ENCODE measurements at regions not wholly inside any gene's neighbourhood (a gene's known extent, or its start where the extent isn't known, plus 50 kb on each side); places are given as distances from the start of the nearest gene placed in this dataset.

DNA sequence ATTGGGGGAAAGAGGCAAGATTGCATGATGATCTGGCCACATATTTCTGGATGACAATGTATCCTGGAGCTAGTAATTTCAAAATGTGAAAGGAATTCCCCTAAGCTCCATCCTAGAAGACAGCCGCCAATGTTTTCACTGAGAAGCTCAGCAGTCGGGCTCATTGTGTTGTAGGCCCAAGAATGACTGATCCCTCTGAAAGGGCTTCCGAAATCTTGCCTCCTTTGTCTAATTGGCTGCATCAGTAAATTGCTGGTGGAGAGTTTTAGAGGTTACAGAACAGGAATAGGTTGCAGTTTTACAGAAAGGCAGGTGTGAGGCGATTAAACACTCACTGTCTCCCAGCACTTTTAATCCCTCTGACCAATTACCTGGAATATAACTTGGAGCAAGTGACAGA lies 464.1 kb upstream of the SALL1 start:
- Histone ChIP-seq H3K27ac (no peak overlapping the region), H3K4me3 (ENCODE audit: low read depth in 1 of 2, low read length in 1 of 2) (no peak overlapping the region), H3K4me1 (ENCODE audit: control insufficient read depth in 1 of 2, insufficient read depth in 1 of 2, low read depth in 1 of 2, low read length in 1 of 2) (no peaks in the 10 kb centered on the region), H3K9me3 (no peaks in the 10 kb centered on the region), H3K36me3 (no peaks in the 10 kb centered on the region), H3K27me3 (no peaks in the 10 kb centered on the region)
- TF ChIP-seq, protein P1, sequence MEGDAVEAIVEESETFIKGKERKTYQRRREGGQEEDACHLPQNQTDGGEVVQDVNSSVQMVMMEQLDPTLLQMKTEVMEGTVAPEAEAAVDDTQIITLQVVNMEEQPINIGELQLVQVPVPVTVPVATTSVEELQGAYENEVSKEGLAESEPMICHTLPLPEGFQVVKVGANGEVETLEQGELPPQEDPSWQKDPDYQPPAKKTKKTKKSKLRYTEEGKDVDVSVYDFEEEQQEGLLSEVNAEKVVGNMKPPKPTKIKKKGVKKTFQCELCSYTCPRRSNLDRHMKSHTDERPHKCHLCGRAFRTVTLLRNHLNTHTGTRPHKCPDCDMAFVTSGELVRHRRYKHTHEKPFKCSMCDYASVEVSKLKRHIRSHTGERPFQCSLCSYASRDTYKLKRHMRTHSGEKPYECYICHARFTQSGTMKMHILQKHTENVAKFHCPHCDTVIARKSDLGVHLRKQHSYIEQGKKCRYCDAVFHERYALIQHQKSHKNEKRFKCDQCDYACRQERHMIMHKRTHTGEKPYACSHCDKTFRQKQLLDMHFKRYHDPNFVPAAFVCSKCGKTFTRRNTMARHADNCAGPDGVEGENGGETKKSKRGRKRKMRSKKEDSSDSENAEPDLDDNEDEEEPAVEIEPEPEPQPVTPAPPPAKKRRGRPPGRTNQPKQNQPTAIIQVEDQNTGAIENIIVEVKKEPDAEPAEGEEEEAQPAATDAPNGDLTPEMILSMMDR (IDR thresholded peaks at IDR 0.05) = no peak

DNA sequence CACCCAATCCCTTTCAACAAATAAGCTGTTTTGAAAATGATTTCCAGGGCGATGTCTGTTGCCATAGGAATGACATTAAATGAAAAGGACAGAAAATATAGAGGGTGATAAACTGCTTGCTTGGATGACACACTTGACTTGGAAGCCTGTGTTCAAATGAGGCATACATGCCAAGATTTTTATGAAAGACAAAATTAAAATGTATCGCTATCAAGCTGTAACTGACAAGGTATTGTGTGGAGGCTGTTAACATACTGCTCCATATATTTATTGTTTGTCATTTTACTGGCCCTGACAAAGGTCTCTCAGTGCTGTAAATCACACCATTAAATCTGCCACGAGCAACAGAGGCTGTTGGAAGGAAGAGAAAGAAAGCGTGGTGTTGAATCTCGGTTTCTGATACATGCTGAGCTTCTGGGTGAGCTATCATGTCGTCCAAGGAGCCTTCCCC lies 456.2 kb upstream of the SALL1 start:
- Histone ChIP-seq H3K36me3 (no peaks in the 10 kb centered on the region), H3K4me1 (ENCODE audit: control insufficient read depth in 1 of 2, insufficient read depth in 1 of 2, low read depth in 1 of 2, low read length in 1 of 2) (no peaks in the 10 kb centered on the region), H3K27ac (no peak overlapping the region), H3K27me3 (no peaks in the 10 kb centered on the region), H3K9me3 (no peaks in the 10 kb centered on the region), H3K4me3 (ENCODE audit: low read depth in 1 of 2, low read length in 1 of 2) (no peak overlapping the region)
- TF ChIP-seq, protein P1 (IDR thresholded peaks at IDR 0.05) = no peak

DNA sequence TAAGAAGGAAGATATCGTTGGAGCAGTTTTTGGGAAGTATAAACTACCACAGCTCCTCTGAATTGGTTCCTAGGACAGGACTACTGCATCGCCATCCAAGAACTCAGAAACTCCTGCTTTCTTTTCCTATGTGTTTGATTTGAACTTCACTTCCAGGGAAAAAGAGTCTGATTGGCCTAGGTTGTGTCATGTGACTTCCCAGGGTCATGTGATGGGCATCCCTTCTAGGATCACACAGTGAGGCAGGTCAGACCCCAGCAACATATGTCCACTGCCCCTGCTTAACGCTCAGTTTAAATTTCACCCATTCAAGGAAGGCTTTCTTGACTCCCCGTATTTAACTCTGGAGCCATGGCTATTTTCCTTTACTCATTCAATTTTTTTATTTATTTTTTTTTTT lies 445.2 kb upstream of the SALL1 start:
- H3K4me3 ChIP-seq (ENCODE audit: low read depth in 1 of 2, low read length in 1 of 2) = no peak overlapping the region
- H3K9me3 ChIP-seq = no peaks in the 10 kb centered on the region
- no peak overlapping the region for H3K27ac ChIP-seq
- H3K36me3 ChIP-seq = no peaks in the 10 kb centered on the region
- TF ChIP-seq, protein P1 (IDR thresholded peaks at IDR 0.05) = no peak
- no peaks in the 10 kb centered on the region for H3K27me3 ChIP-seq
- H3K4me1 ChIP-seq (ENCODE audit: control insufficient read depth in 1 of 2, insufficient read depth in 1 of 2, low read depth in 1 of 2, low read length in 1 of 2) = no peaks in the 10 kb centered on the region

DNA sequence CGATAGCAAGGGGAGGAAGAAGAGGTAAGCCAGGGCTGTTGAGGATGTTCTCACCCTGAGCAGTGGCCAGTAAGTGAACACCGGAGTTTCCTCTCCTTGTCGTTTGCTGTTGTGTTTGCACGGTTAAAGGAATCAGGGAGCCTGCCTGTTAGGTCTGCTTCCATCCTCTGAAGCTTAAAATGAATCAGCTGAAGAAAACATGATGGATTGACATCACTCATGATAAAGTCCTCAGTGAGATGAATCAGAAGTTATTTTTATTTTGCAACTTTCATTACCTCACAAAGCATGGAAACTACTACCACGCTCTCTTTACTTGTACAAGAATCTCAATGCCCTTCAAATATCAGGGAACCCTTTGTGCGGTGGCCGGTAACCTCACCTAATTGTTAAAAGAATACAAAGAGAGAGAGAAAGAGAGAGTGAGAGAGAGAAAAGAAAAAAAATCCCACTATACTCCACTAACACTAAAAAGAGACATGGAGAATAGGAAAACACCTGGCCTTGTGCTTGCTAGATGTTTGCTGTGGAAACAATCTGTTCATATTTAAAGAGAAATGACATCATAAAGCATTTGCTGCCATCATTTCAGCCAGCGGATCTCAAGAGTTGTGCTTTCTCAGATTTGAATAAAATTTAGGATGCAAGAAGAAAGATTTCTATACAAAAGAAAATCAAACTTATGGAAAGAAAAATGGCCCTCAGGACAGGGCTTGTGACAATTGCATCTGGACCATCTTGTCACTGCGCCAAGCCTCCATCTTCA lies 441.6 kb upstream of the SALL1 start:
- no peaks in the 10 kb centered on the region for H3K36me3 ChIP-seq
- no peaks in the 10 kb centered on the region for H3K4me1 ChIP-seq (ENCODE audit: control insufficient read depth in 1 of 2, insufficient read depth in 1 of 2, low read depth in 1 of 2, low read length in 1 of 2)
- H3K9me3 ChIP-seq = no peaks in the 10 kb centered on the region
- H3K27ac ChIP-seq = no peak overlapping the region
- no peak overlapping the region for H3K4me3 ChIP-seq (ENCODE audit: low read depth in 1 of 2, low read length in 1 of 2)
- no peaks in the 10 kb centered on the region for H3K27me3 ChIP-seq
- TF ChIP-seq, protein P1 (IDR thresholded peaks at IDR 0.05) = no peak

DNA sequence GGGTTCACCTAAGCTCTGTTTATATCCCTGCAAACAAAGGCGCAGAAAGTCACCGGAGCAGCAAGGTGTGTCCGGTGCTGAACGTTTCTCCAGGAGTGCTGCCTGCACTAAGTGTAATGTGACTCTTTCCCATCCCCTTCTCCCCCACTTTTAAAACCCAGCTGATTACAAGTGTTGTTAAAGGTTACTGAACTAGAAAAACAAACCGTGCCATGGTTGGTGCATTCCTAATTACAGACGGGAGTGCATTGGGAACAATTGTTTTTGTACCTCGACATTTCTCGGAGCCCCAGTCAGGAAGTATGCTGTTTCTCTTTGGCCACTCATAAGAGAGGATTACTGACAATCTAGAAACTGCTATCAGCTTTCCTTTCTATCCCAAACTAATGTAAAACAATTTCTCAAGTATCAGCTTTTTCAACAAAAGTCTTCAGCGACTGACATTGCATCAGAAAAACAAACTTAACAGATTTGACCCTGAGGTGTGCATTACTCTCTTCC lies 441.0 kb upstream of the SALL1 start:
- no peaks in the 10 kb centered on the region for H3K27me3 ChIP-seq
- TF ChIP-seq, protein P1 (IDR thresholded peaks at IDR 0.05) = no peak
- H3K36me3 ChIP-seq = no peaks in the 10 kb centered on the region
- H3K27ac ChIP-seq = no peak overlapping the region
- H3K4me3 ChIP-seq (ENCODE audit: low read depth in 1 of 2, low read length in 1 of 2) = no peak overlapping the region
- no peaks in the 10 kb centered on the region for H3K9me3 ChIP-seq
- H3K4me1 ChIP-seq (ENCODE audit: control insufficient read depth in 1 of 2, insufficient read depth in 1 of 2, low read depth in 1 of 2, low read length in 1 of 2) = no peaks in the 10 kb centered on the region
